ENCODE measurements at regions not wholly inside any gene's neighbourhood (a gene's known extent, or its start where the extent isn't known, plus 50 kb on each side); places are given as distances from the start of the nearest gene placed in this dataset.
"Not testable (repeated sequence)": the region's sequence is repeated elsewhere in the genome, so short reads cannot be mapped to it uniquely, and the experiment has no call there.

DNA sequence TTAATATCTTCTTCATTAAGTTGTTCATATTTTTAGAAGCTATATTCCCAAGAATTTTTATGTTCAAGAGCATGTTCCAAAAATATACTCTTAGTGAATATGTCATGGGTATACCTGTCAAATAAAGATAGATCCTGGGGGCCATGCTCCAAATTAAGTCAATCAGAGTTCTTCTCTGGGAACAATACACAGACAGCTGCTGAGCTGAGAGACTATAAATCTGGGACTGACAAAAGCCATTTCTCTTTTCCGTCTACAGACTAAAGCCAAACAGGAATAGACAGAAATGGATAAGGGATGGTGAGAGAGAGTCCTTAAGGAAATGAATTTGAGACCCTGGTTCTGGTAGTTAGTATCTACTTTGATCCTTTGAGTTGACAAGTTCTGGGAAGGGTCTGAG lies 465.1 kb upstream of the RASGRP1 start:
- TF ChIP-seq, protein P1, sequence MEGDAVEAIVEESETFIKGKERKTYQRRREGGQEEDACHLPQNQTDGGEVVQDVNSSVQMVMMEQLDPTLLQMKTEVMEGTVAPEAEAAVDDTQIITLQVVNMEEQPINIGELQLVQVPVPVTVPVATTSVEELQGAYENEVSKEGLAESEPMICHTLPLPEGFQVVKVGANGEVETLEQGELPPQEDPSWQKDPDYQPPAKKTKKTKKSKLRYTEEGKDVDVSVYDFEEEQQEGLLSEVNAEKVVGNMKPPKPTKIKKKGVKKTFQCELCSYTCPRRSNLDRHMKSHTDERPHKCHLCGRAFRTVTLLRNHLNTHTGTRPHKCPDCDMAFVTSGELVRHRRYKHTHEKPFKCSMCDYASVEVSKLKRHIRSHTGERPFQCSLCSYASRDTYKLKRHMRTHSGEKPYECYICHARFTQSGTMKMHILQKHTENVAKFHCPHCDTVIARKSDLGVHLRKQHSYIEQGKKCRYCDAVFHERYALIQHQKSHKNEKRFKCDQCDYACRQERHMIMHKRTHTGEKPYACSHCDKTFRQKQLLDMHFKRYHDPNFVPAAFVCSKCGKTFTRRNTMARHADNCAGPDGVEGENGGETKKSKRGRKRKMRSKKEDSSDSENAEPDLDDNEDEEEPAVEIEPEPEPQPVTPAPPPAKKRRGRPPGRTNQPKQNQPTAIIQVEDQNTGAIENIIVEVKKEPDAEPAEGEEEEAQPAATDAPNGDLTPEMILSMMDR (IDR thresholded peaks at IDR 0.05 in 4 of 5, conservative IDR thresholded peaks at IDR 0.05 in 1 of 5) = no peak
- no peak for TF ChIP-seq POLR2A (IDR thresholded peaks at IDR 0.05)
- DNase-seq (no peak), ATAC-seq (no peak)
- H3K27ac ChIP-seq = no peak overlapping the region
- no peaks in the 10 kb centered on the region for H3K36me3 ChIP-seq
- no peaks in the 10 kb centered on the region for H3K27me3 ChIP-seq
- peaks cover 7 to 9% of the 10 kb centered on the region in 2 donors for H3K4me1 ChIP-seq
- in situ Hi-C loops (cut with MboI; ENCODE audit: low sequenced_read_pairs in 4 of 4) = no loop called here
- no peaks in the 10 kb centered on the region for H3K9me3 ChIP-seq
- intact Hi-C loops (cut with DNase I; ENCODE audit: low total_unique reads) = no loop called here
- H3K4me3 ChIP-seq = no peak overlapping the region

DNA sequence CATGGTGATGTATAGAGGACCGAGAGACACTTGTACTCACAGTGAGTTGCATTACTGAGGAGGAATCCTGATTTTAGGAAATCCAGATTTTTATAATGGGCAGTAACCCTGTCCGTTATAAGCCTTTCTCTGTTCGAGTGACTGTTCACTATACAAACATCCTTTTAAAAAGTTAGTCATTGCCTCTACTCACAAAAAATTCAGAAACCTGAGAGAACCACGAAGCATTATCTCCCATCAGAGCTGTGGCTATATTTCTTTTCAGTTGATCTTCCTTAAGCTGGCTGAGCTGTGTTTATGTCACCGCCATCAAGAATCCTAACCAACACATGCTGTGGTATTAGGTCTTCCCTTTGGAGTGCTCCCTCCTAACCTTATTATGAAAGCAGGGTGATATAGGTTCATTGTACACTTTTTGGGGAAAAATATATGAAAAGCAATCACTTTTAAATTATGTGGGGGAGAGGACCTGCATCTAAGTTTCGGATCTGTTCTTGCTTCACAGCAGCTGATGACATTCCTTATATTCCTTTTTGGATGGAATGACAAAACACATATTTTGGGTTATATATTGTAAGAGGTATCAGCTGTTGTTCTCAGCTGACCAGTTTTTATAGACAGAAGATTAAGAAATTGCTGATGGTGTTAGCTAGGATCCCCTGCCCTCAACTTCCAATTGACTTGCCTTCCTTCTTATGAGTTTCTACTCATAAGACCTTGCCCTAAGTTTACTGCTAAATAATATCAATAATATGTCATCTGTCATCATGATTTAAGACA lies 465.9 kb upstream of the RASGRP1 start:
- H3K9me3 ChIP-seq = no peaks in the 10 kb centered on the region
- in situ Hi-C loops (cut with MboI; ENCODE audit: low sequenced_read_pairs in 4 of 4) (no loop called here), intact Hi-C loops (cut with DNase I; ENCODE audit: low total_unique reads) (no loop called here)
- no peak overlapping the region for H3K4me3 ChIP-seq
- TF ChIP-seq, protein P1 (IDR thresholded peaks at IDR 0.05 in 4 of 5, conservative IDR thresholded peaks at IDR 0.05 in 1 of 5) = no peak
- TF ChIP-seq POLR2A (IDR thresholded peaks at IDR 0.05) = no peak
- no peak for ATAC-seq
- no peaks in the 10 kb centered on the region for H3K36me3 ChIP-seq
- no peak for DNase-seq
- H3K27ac ChIP-seq = no peak overlapping the region
- H3K27me3 ChIP-seq = no peaks in the 10 kb centered on the region
- H3K4me1 ChIP-seq = peaks cover 7 to 9% of the 10 kb centered on the region in 2 donors

DNA sequence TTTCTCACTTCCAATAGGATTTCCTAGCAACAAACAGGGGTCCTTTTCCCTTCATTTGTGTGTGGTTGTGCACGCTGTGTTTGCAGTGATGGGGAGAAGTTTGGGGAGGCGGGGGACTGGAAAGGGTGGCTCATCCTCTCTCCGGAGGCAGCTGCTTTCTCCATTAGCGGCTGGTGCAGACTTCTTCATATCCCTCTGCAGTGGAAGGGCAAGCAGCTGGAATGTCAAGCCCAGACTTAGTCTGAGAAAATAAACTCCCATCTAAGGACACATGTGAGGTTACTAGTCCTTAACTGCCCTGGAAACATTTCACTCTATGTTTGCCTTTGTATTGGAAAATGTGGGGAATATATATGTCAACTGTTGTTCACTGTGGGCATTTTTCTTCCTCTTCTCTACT lies 467.0 kb upstream of the RASGRP1 start:
- H3K9me3 ChIP-seq = no peaks in the 10 kb centered on the region
- no peak for DNase-seq
- in situ Hi-C loops (cut with MboI; ENCODE audit: low sequenced_read_pairs in 4 of 4) (no loop called here), intact Hi-C loops (cut with DNase I; ENCODE audit: low total_unique reads) (no loop called here)
- H3K4me1 ChIP-seq = peaks cover 5 to 7% of the 10 kb centered on the region in 2 donors
- no peak overlapping the region for H3K4me3 ChIP-seq
- H3K36me3 ChIP-seq = no peaks in the 10 kb centered on the region
- no peak for ATAC-seq
- no peaks in the 10 kb centered on the region for H3K27me3 ChIP-seq
- H3K27ac ChIP-seq = no peak overlapping the region
- TF ChIP-seq, protein P1 (IDR thresholded peaks at IDR 0.05 in 4 of 5, conservative IDR thresholded peaks at IDR 0.05 in 1 of 5) = no peak
- TF ChIP-seq POLR2A (IDR thresholded peaks at IDR 0.05) = no peak

- in situ Hi-C loops (cut with MboI; ENCODE audit: low sequenced_read_pairs in 4 of 4) = no loop called here
These were observed 470.2 kb upstream of the RASGRP1 start for GRCh38 chr15:39034816-39035215.

DNA sequence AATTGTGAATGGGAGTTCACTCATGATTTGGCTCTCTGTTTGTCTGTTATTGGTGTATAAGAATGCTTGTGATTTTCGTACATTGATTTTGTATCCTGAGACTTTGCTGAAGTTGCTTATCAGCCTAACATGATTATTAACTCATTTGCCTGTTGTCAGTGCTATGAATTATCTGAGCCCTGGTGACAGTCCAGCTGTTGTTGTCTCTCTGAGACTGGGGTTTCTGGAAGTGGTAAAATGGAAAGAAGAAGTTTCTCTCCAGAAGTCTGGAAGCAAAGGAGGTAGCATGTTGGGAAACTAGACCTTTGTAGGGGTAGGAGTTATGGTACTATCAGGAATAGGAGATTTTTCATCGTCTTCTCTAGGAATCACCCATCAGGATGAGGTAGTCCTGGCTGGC lies 473.0 kb upstream of the RASGRP1 start:
- in situ Hi-C loops (cut with MboI; ENCODE audit: low sequenced_read_pairs in 4 of 4); H3K9me3 ChIP-seq; intact Hi-C loops (cut with DNase I; ENCODE audit: low total_unique reads); DNase-seq; H3K4me3 ChIP-seq; H3K27me3 ChIP-seq; H3K27ac ChIP-seq; H3K4me1 ChIP-seq; H3K36me3 ChIP-seq; ATAC-seq: not testable (repeated sequence)

More at GRCh38 chr15:39034816-39035215, 470.2 kb upstream of the RASGRP1 start:
- Histone ChIP-seq H3K27me3 (no peaks in the 10 kb centered on the region), H3K4me3 (no peak overlapping the region), H3K27ac (no peak overlapping the region), H3K4me1 (no peaks in the 10 kb centered on the region), H3K36me3 (no peaks in the 10 kb centered on the region), H3K9me3 (no peaks in the 10 kb centered on the region)
- DNase-seq (no peak), ATAC-seq (no peak)
- intact Hi-C loops (cut with DNase I; ENCODE audit: low total_unique reads) = no loop called here
- TF ChIP-seq, protein P1 (IDR thresholded peaks at IDR 0.05 in 4 of 5, conservative IDR thresholded peaks at IDR 0.05 in 1 of 5) = no peak
- TF ChIP-seq POLR2A (IDR thresholded peaks at IDR 0.05) = no peak
